Mesothelial cell of epicardium (in vitro differentiated cells): ENCODE measurements at regions not wholly inside any gene's neighbourhood (a gene's known extent, or its start where the extent isn't known, plus 50 kb on each side); places are given as distances from the start of the nearest gene placed in this dataset.
A peak's percentile ranks its signal among the peaks of the same experiment; 100 is the strongest.

Source experiments
- DNase-seq, 2 experiments: peaks; one replicate each; pipeline ENCODE4 v3.0.0; 2021; ENCODE audit warnings: low spot score in 2 of 2; ENCODE audit not compliant: unreplicated experiment in 2 of 2
- H3K27ac Mint-ChIP-seq: 2 replicates; pipeline ENCODE4 v1.8.0; 2021; ENCODE audit warnings: mixed read lengths
- H3K27me3 Mint-ChIP-seq: 2 replicates; pipeline ENCODE4 v1.8.0; 2021; ENCODE audit warnings: low read depth, mixed read lengths
- H3K36me3 Mint-ChIP-seq: 2 replicates; pipeline ENCODE4 v1.8.0; 2021; ENCODE audit warnings: mixed read lengths
- H3K4me1 Mint-ChIP-seq: 2 replicates; pipeline ENCODE4 v1.8.0; 2021; ENCODE audit warnings: mixed read lengths
- H3K4me3 Mint-ChIP-seq: 2 replicates; pipeline ENCODE4 v1.8.0; 2021; ENCODE audit warnings: mild to moderate bottlenecking, moderate library complexity, mixed read lengths
- H3K9me3 Mint-ChIP-seq: 2 replicates; pipeline ENCODE4 v1.8.0; 2021; ENCODE audit warnings: mixed read lengths
- CTCF ChIP-seq: fragments of 200-600 bp; sonication (generic); IDR thresholded peaks from one replicate; pipeline ENCODE4 v1.5.0; 2021; ENCODE audit warnings: antibody characterized with exemption; ENCODE audit not compliant: unreplicated experiment

GRCh38 chrX:15143050-15143824, 126.6 kb downstream of the ASB9 start:
- no peak overlapping the region for H3K4me3 Mint-ChIP-seq
- peak; percentile 79 for TF ChIP-seq CTCF
- no peak overlapping the region for H3K27ac Mint-ChIP-seq
- no peaks in the 10 kb centered on the region for H3K36me3 Mint-ChIP-seq
- peaks cover 2% of the 10 kb centered on the region for H3K27me3 Mint-ChIP-seq
- DNase-seq: peak in 1 of 2 experiments; percentile 42
- peaks cover 6% of the 10 kb centered on the region for H3K4me1 Mint-ChIP-seq
- peaks cover 25% of the 10 kb centered on the region for H3K9me3 Mint-ChIP-seq

- TF ChIP-seq CTCF: no peak
- H3K4me3 Mint-ChIP-seq: no peak overlapping the region
- H3K27ac Mint-ChIP-seq: no peak overlapping the region
- peaks cover 6% of the 10 kb centered on the region for H3K4me1 Mint-ChIP-seq
- peaks cover 22% of the 10 kb centered on the region for H3K9me3 Mint-ChIP-seq
- no peaks in the 10 kb centered on the region for H3K36me3 Mint-ChIP-seq
- DNase-seq: no peak
- peaks cover 2% of the 10 kb centered on the region for H3K27me3 Mint-ChIP-seq
Measured at GRCh38 chrX:15142084-15142715, 127.7 kb downstream of the ASB9 start.

GRCh38 chrX:15136795-15137194, 133.1 kb downstream of the ASB9 start:
- no peaks in the 10 kb centered on the region for H3K36me3 Mint-ChIP-seq
- H3K4me1 Mint-ChIP-seq: no peaks in the 10 kb centered on the region
- TF ChIP-seq CTCF: no peak
- no peak overlapping the region for H3K27ac Mint-ChIP-seq
- no peak overlapping the region for H3K4me3 Mint-ChIP-seq
- peaks cover 22% of the 10 kb centered on the region for H3K9me3 Mint-ChIP-seq
- H3K27me3 Mint-ChIP-seq: no peaks in the 10 kb centered on the region
- no peak for DNase-seq

GRCh38 chrX:15129412-15129811, 140.5 kb downstream of the ASB9 start:
- peaks cover 40% of the 10 kb centered on the region for H3K9me3 Mint-ChIP-seq
- H3K36me3 Mint-ChIP-seq: no peaks in the 10 kb centered on the region
- H3K4me1 Mint-ChIP-seq: no peaks in the 10 kb centered on the region
- DNase-seq: no peak
- no peak for TF ChIP-seq CTCF
- H3K4me3 Mint-ChIP-seq: no peak overlapping the region
- no peaks in the 10 kb centered on the region for H3K27me3 Mint-ChIP-seq
- H3K27ac Mint-ChIP-seq: no peak overlapping the region

- no peaks in the 10 kb centered on the region for H3K27me3 Mint-ChIP-seq
- no peaks in the 10 kb centered on the region for H3K36me3 Mint-ChIP-seq
- DNase-seq: no peak
- TF ChIP-seq CTCF: no peak
- H3K4me1 Mint-ChIP-seq: no peaks in the 10 kb centered on the region
- peaks cover 36% of the 10 kb centered on the region for H3K9me3 Mint-ChIP-seq
- no peak overlapping the region for H3K4me3 Mint-ChIP-seq
- H3K27ac Mint-ChIP-seq: no peak overlapping the region
Measured at GRCh38 chrX:15128861-15129260, 141.0 kb downstream of the ASB9 start.
